Uterus (tissue), 2 donors: ENCODE measurements at regions not wholly inside any gene's neighbourhood (a gene's known extent, or its start where the extent isn't known, plus 50 kb on each side); places are given as distances from the start of the nearest gene placed in this dataset.

ENCODE experiments used
- CTCF ChIP-seq, 4 experiments: fragments of 200-600 bp in 2 of 4; fragments of 450-650 bp in 2 of 4; sonication (generic) in 2 of 4; IDR thresholded peaks; one replicate each; pipeline ENCODE4 v1.5.1; 2016 to 2019; ENCODE audit warnings: antibody characterized with exemption in 4 of 4, mild to moderate bottlenecking in 2 of 4, moderate library complexity in 1 of 4
- POLR2A ChIP-seq, 2 donors: fragments of 450-650 bp; IDR thresholded peaks; one replicate each; pipeline ENCODE4 v1.6.1; 2016; ENCODE audit warnings: antibody characterized with exemption in 2 of 2, mild to moderate bottlenecking in 1 of 2, moderate library complexity in 1 of 2

GRCh38 chr4:149910177-149910576 lies 94.5 kb upstream of the IQCM start:
- TF ChIP-seq POLR2A (IDR thresholded peaks at IDR 0.05) (no peak), CTCF (IDR thresholded peaks at IDR 0.05) (no peak)
